ENCODE measurements at regions not wholly inside any gene's neighbourhood (a gene's known extent, or its start where the extent isn't known, plus 50 kb on each side); places are given as distances from the start of the nearest gene placed in this dataset.

DNA sequence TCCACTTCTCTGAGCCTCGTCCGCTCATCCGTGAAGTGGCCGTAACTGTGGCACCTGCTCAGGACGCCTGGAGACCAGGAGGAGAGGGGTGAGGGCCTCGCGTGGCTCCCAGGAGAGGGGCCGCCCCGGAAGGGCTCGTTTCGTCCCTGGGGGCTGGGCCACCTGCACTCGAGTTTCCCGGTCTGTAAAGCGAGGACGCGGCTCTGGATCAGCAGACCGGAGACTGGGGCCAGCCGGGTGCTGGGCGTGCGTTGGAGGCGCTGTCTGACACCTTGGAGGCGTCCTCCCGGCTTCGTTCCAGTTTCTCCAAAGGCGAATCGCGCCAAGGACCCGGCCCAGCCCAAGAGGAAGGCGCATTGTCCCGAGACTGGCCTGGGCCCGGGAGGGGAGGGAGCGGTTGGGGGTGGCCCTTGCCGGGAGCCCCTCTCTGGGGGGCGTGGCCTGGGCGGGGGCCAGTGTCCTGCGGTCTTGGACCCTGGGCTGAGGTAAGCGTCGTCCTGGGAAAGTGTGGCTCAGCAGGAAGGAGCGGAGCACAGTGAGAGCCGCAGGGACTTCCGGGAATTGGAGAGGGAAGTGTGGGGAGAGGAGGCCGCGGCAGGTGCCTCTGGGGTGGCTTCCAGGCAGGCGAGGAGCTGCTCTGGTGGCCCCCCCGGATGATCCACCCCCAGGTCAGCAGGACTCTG is 89.6 kb downstream of the FOXL3 start:
- Histone ChIP-seq H3K4me1 (ENCODE audit: control insufficient read depth, extremely low read depth, insufficient read depth, low read length) (peaks cover 20% of the 10 kb centered on the region), H3K79me2 (ENCODE audit: control insufficient read depth, insufficient read depth, low read length) (no peaks in the 10 kb centered on the region), H3K9me3 (replicated peaks; ENCODE audit: control insufficient read depth, insufficient read depth, low read length) (no peaks in the 10 kb centered on the region), H3K36me3 (ENCODE audit: control insufficient read depth in 2 of 2, extremely low read depth in 1 of 2, insufficient read depth in 2 of 2, low read length in 2 of 2) (no peaks in the 10 kb centered on the region), H2AFZ (ENCODE audit: low read depth, low read length) (peak overlapping the region; percentile 92), H3K9me1 (replicated peaks; ENCODE audit: control insufficient read depth, extremely low read depth, insufficient read depth, low read length) (no peaks in the 10 kb centered on the region), H3K4me3 (replicated peaks in 1 of 3; ENCODE audit: insufficient read depth in 1 of 3, low read depth in 1 of 3, low read length in 3 of 3) (peak overlapping the region in 1 of 3 experiments; percentile 18), H3K9ac (replicated peaks; ENCODE audit: extremely low read depth, insufficient read depth, low read length) (no peak overlapping the region), H4K20me1 (replicated peaks; ENCODE audit: control insufficient read depth, extremely low read depth, insufficient read depth, low read length) (no peaks in the 10 kb centered on the region), H3K27me3 (ENCODE audit: control insufficient read depth in 2 of 2, insufficient read depth in 2 of 2, low read length in 2 of 2) (peaks cover 0 to 17% of the 10 kb centered on the region in 2 experiments), H3K27ac (ENCODE audit: insufficient read depth, low read depth, low read length) (no peak overlapping the region), H3K4me2 (ENCODE audit: insufficient read depth, low read length) (peak overlapping the region; percentile 58)
- TF ChIP-seq, protein P1, sequence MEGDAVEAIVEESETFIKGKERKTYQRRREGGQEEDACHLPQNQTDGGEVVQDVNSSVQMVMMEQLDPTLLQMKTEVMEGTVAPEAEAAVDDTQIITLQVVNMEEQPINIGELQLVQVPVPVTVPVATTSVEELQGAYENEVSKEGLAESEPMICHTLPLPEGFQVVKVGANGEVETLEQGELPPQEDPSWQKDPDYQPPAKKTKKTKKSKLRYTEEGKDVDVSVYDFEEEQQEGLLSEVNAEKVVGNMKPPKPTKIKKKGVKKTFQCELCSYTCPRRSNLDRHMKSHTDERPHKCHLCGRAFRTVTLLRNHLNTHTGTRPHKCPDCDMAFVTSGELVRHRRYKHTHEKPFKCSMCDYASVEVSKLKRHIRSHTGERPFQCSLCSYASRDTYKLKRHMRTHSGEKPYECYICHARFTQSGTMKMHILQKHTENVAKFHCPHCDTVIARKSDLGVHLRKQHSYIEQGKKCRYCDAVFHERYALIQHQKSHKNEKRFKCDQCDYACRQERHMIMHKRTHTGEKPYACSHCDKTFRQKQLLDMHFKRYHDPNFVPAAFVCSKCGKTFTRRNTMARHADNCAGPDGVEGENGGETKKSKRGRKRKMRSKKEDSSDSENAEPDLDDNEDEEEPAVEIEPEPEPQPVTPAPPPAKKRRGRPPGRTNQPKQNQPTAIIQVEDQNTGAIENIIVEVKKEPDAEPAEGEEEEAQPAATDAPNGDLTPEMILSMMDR (IDR thresholded peaks at IDR 0.05; ENCODE audit: extremely low read depth in 1 of 2, insufficient read depth in 1 of 2, low read depth in 1 of 2, low read length in 2 of 2): no peak
- TF ChIP-seq MYC (IDR thresholded peaks at IDR 0.05; ENCODE audit: low read depth, low read length) (no peak), POLR2AphosphoS5 (IDR thresholded peaks at IDR 0.05; ENCODE audit: insufficient read depth, low read depth, low read length) (no peak), JUN (IDR thresholded peaks at IDR 0.05; ENCODE audit: borderline replicate concordance, insufficient read depth, insufficient read length, low read depth) (no peak), POLR2A (IDR thresholded peaks at IDR 0.05; ENCODE audit: low read depth, low read length) (no peak)
- no TSS peak for BruUV-seq (replicated peaks)
- FAIRE-seq: no peak
- no peak for DNase-seq (ENCODE audit: low read depth, low spot score)
- dilution Hi-C loops (cut with MboI; ENCODE audit: extremely low pct_ligation_motif_present, low sequenced_read_pairs): no loop called here
- POLR2A ChIA-PET: no interaction called here
- CTCF ChIA-PET: no interaction called here
- intact Hi-C loops (cut with micrococcal nuclease): no loop called here

DNA sequence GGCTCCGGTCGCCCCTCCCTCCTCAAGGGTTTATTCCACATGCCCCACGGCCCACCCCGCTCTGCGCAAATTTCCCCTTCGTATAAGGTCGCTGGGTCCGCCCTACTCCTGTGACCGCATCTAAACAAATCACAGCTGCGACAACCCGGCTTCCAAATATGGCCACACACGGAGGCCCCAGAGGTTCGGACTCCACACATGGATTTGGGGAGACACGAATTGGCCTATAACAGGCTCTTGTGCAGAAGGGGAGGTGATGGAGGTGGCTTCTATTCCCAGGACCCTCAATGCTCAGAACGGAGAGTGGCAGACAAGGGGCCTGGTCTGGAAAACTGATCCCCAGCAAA is 90.1 kb downstream of the FOXL3 start:
- H3K27me3 ChIP-seq (ENCODE audit: control insufficient read depth in 2 of 2, insufficient read depth in 2 of 2, low read length in 2 of 2): peaks cover 0 to 17% of the 10 kb centered on the region in 2 experiments
- CTCF ChIA-PET: no interaction called here
- TF ChIP-seq EZH2 (IDR thresholded peaks at IDR 0.05; ENCODE audit: borderline replicate concordance, low read depth, low read length, severe bottlenecking): no peak
- no peak for TF ChIP-seq JUN (IDR thresholded peaks at IDR 0.05; ENCODE audit: borderline replicate concordance, insufficient read depth, insufficient read length, low read depth)
- TF ChIP-seq, protein P1 (IDR thresholded peaks at IDR 0.05; ENCODE audit: extremely low read depth in 1 of 2, insufficient read depth in 1 of 2, low read depth in 1 of 2, low read length in 2 of 2): no peak
- no peak for TF ChIP-seq POLR2AphosphoS5 (IDR thresholded peaks at IDR 0.05; ENCODE audit: insufficient read depth, low read depth, low read length)
- TF ChIP-seq, protein P2, sequence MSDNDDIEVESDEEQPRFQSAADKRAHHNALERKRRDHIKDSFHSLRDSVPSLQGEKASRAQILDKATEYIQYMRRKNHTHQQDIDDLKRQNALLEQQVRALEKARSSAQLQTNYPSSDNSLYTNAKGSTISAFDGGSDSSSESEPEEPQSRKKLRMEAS (IDR thresholded peaks at IDR 0.05; ENCODE audit: insufficient read depth, insufficient read length): no peak
- no peak for TF ChIP-seq POLR2A (IDR thresholded peaks at IDR 0.05; ENCODE audit: low read depth, low read length)
- TF ChIP-seq MYC (IDR thresholded peaks at IDR 0.05; ENCODE audit: low read depth, low read length): no peak
- TF ChIP-seq FOS (IDR thresholded peaks at IDR 0.05; ENCODE audit: borderline replicate concordance, insufficient read depth, low read length): no peak
- TF ChIP-seq GATA2 (IDR thresholded peaks at IDR 0.05; ENCODE audit: insufficient read depth, insufficient read length, low read depth, low read length): no peak
- H3K36me3 ChIP-seq (ENCODE audit: control insufficient read depth in 2 of 2, extremely low read depth in 1 of 2, insufficient read depth in 2 of 2, low read length in 2 of 2): no peaks in the 10 kb centered on the region
- H2AFZ ChIP-seq (ENCODE audit: low read depth, low read length): no peak overlapping the region
- peaks cover 20% of the 10 kb centered on the region for H3K4me1 ChIP-seq (ENCODE audit: control insufficient read depth, extremely low read depth, insufficient read depth, low read length)
- H3K4me2 ChIP-seq (ENCODE audit: insufficient read depth, low read length): no peak overlapping the region
- FAIRE-seq (no peak), DNase-seq (ENCODE audit: low read depth, low spot score) (no peak)
- intact Hi-C loops (cut with micrococcal nuclease) (no loop called here), dilution Hi-C loops (cut with MboI; ENCODE audit: extremely low pct_ligation_motif_present, low sequenced_read_pairs) (no loop called here)
- H3K9me1 ChIP-seq (replicated peaks; ENCODE audit: control insufficient read depth, extremely low read depth, insufficient read depth, low read length): no peaks in the 10 kb centered on the region
- no peaks in the 10 kb centered on the region for H3K79me2 ChIP-seq (ENCODE audit: control insufficient read depth, insufficient read depth, low read length)
- no peaks in the 10 kb centered on the region for H3K9me3 ChIP-seq (replicated peaks; ENCODE audit: control insufficient read depth, insufficient read depth, low read length)
- no peak overlapping the region for H3K4me3 ChIP-seq (replicated peaks in 1 of 3; ENCODE audit: insufficient read depth in 1 of 3, low read depth in 1 of 3, low read length in 3 of 3)
- POLR2A ChIA-PET: no interaction called here
- H3K9ac ChIP-seq (replicated peaks; ENCODE audit: extremely low read depth, insufficient read depth, low read length): no peak overlapping the region
- H4K20me1 ChIP-seq (replicated peaks; ENCODE audit: control insufficient read depth, extremely low read depth, insufficient read depth, low read length): no peaks in the 10 kb centered on the region
- no TSS peak for BruUV-seq (replicated peaks)
- no peak overlapping the region for H3K27ac ChIP-seq (ENCODE audit: insufficient read depth, low read depth, low read length)

Measured in endothelial cell of umbilical vein (primary cell).